ENCODE measurements at regions not wholly inside any gene's neighbourhood (a gene's known extent, or its start where the extent isn't known, plus 50 kb on each side); places are given as distances from the start of the nearest gene placed in this dataset.

DNA sequence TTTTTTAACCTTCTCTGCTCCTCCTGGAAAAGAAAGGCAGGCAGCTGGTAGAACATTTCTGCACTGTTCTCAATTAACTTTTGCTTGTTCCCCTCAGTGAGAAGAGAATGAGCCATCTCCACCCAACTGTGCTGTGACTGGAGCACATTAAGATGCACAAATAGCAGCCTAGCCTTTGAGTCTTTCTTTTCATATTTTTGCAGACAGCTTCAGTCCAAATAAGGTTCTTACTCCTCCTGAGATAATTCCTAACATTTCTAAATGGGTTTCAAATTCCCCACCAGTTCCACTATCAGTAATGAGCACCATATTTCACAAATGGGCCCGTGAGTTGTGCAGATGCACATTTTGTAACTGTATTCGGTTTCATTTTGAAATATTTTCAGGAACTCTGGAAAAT lies 118.6 kb downstream of the SPCS3 start:
- TF ChIP-seq, protein P1, sequence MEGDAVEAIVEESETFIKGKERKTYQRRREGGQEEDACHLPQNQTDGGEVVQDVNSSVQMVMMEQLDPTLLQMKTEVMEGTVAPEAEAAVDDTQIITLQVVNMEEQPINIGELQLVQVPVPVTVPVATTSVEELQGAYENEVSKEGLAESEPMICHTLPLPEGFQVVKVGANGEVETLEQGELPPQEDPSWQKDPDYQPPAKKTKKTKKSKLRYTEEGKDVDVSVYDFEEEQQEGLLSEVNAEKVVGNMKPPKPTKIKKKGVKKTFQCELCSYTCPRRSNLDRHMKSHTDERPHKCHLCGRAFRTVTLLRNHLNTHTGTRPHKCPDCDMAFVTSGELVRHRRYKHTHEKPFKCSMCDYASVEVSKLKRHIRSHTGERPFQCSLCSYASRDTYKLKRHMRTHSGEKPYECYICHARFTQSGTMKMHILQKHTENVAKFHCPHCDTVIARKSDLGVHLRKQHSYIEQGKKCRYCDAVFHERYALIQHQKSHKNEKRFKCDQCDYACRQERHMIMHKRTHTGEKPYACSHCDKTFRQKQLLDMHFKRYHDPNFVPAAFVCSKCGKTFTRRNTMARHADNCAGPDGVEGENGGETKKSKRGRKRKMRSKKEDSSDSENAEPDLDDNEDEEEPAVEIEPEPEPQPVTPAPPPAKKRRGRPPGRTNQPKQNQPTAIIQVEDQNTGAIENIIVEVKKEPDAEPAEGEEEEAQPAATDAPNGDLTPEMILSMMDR (conservative IDR thresholded peaks at IDR 0.05) = no peak
- no peak for TF ChIP-seq EZH2 (IDR thresholded peaks at IDR 0.05; ENCODE audit: low read depth)
